IPS-18c (cell line): ENCODE measurements at regions not wholly inside any gene's neighbourhood (a gene's known extent, or its start where the extent isn't known, plus 50 kb on each side); places are given as distances from the start of the nearest gene placed in this dataset.

Experiments
- H3K4me3 ChIP-seq: 2 replicates; pipeline ENCODE4 v1.7.0; 2013; ENCODE audit warnings: low read depth, mild to moderate bottlenecking, low read length, moderate library complexity; ENCODE audit not compliant: insufficient read depth
- H3K9me3 ChIP-seq: one replicate; pipeline ENCODE4 v1.6.1; 2013; ENCODE audit warnings: mild to moderate bottlenecking, low read length, moderate library complexity; ENCODE audit not compliant: control insufficient read depth, insufficient read depth

DNA sequence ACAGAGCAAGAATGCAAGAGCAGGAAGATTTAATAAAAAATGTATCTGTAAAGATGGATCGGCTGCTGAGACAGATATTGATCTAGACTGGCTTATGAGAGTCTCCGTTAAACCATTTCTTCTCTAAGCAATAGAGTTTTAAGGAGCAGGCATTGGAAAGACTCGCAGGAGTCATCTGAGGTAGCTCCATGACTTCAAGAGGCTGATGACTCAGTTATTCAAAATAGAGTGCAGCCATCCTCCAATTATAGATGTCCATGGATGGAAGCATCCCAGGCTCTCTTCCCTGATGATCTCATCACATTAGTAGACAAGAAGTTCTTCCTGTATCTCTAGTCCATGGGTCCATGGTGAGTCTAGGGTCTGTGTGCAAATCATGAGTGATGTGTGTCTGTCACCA lies 638.3 kb upstream of the TMEM132C start:
- no peaks in the 10 kb centered on the region for H3K9me3 ChIP-seq
- no peak overlapping the region for H3K4me3 ChIP-seq

DNA sequence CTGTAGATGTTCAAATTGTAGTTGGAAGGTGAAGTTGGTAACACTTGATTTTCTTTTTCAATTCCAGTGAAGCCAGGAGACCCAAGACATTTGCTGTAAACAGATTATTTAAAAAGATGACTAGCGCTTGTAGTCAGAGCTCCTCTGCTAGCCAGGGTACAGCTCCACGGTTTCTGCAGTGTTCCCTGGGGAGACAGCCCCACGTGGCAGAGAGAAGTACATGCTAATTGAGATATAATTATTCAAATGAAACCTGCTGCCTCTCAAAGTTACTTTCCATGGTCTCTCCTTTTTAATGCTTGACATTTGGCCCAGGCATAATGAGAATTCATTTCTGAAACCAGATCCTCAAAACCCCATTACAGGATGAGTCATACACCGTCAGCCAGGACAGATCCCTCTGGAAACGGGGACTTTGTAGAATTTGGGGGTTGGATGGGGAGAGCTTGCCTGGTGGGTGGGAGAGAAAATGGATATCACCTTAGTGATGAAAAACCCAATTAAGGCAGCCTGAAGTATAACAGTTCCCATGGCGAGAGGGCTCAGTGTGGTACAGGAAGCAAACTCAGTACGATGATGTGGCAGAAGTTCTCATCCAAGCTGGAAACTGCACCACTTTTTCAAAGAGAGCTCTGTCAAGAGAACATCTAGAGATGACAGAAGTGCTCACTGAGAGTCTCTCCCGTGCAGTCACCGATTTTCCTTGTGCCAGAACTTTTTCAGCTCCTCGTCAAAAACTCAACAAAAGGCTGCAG lies 637.7 kb upstream of the TMEM132C start:
- Histone ChIP-seq H3K9me3 (no peaks in the 10 kb centered on the region), H3K4me3 (no peak overlapping the region)

DNA sequence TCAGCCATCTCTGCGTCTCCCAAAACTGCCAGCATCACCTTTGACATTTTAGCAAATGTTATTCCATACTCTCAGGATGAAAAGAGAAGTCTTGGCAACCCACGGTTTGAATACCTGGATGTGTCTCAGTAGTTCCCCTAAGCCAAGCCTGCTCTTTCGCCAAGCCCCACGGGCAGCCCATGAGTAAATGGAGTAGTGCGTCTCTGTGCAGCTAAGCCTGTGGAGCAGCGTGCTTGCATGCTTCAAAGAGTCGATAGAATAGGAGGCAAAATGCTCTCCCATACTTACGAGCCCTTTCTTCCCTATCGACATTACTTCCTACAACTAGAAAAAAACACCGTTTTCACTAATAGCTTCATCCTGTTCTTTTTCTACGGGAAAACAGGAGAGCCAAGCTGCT lies 634.5 kb upstream of the TMEM132C start:
- peaks cover 2% of the 10 kb centered on the region for H3K9me3 ChIP-seq
- H3K4me3 ChIP-seq: no peak overlapping the region

DNA sequence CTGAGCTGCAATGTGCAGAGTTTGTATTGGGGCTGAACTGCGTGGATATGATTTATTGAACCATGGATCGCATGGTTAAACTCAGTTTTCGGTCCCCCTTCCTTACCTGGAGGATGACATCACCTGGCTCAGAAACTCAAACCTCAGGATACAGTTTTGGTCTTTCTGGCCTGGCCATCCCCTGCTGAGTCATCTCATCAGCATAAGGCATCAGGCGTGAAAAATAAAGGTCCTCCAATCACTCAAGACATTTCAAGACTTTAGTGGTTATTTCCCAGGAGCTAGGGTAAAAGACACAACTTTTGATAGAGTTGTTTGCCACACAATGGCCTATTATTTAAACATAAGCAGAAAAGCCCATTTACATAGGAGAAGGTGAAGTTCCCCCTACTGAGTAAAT lies 631.1 kb upstream of the TMEM132C start:
- H3K9me3 ChIP-seq: peaks cover 2% of the 10 kb centered on the region
- no peak overlapping the region for H3K4me3 ChIP-seq

DNA sequence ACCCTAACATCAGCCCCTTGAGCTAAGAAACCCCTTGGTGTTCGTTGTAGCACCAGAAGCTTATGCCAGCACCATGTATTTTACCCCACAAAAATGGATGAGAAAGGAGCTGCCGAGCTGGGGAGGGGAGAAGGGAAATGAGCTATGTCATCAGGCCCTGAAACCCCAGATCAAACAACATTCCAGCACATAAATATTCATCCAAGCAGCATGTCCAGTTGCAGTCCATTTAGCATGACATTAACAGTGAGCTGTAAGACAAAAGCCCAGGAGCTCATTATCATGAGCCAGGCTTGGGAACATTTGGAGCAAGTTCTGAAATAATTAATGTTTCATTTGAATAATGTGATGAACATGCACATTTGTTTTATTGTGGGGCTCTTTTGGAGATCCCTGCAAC lies 630.1 kb upstream of the TMEM132C start:
- H3K4me3 ChIP-seq: no peak overlapping the region
- H3K9me3 ChIP-seq: peaks cover 2% of the 10 kb centered on the region

DNA sequence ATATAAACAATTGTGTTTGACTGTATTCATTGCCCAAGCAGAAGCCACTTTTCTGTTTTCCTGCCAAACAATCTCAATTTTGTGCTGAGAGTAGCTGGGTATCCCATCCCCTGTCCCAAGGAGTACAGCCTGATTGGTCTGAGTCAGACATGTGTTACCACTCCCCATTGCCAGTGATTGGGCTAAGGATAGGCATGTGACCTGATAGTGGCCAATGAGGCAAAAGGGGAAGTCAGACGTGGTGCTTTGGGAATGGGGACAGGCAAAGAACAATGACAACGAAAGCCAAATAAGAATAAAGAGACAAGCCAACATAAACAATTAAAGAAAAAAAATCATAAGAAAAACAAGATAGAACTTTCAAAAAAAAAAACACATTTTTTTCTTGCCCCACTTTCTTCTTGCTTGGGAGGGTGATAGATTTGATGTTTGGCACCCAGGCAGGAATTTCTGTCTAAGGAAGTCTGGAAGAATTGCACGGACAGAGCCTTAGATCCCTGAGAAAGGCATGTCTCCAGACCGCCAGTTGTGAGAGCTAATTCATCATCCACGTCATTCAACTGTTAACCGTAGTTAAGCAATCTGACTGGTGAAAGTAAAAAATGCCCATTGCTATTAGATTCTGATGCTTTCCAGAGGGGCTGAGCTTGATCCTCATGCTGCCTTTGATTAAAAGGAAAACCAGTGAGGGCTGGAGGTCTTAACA lies 626.6 kb upstream of the TMEM132C start:
- peaks cover 2% of the 10 kb centered on the region for H3K9me3 ChIP-seq
- no peak overlapping the region for H3K4me3 ChIP-seq

DNA sequence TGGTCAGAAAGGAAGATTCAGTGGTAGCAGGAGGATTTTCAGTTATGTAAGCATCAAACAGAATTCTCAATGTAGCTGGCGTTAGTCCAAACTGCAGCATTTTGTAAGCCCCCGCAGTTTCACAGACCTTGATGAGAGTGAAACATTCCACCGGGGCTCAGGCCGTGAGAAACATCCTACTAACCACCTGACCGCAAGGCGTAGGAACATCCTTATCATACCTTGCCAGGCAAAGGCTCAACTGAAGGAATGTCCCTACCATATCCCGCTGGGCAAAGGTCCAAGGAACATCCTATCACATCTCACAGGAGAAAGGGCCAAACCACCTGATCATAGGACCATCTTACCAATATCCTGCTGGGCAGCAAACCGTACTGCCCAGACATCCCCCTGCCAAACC lies 624.8 kb upstream of the TMEM132C start:
- Histone ChIP-seq H3K9me3 (no peaks in the 10 kb centered on the region), H3K4me3 (no peak overlapping the region)

DNA sequence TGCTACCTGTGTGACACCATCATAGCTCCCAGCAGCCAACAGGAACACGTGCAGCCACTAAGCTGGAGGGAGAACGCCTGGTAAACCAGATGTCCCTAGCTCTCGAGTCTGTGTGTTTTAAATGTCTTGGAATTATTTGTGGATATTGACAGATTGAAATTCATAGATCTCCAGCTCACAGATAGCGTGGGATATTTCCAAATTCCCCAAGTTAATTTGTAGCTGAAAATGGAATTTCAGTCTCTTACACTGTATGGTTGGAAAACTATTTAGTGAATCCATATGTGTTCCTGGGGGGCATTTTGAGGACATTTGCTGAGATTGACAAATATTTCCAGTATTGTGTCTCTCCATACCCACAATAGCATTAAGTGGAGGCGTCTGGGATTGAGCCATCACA lies 618.6 kb upstream of the TMEM132C start:
- no peak overlapping the region for H3K4me3 ChIP-seq
- no peaks in the 10 kb centered on the region for H3K9me3 ChIP-seq

DNA sequence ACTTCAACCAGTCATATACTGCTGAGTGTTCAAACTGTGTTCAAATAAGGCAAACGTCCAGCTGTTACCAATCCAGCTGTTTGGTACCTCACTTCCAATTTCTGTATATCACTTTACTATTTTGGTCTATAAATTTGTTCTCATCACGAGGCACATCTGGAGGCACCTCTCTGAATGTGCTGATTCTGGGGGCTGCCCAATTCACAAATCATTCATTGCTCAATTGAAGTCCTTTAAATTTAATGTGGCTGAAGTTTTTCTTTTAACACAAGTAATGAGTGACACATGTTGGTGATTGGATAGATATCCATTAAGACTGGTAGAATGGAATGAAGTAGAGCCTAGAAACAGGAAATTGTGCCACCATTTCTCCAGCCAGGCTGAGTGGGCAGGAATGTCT lies 617.0 kb upstream of the TMEM132C start:
- H3K9me3 ChIP-seq: no peaks in the 10 kb centered on the region

DNA sequence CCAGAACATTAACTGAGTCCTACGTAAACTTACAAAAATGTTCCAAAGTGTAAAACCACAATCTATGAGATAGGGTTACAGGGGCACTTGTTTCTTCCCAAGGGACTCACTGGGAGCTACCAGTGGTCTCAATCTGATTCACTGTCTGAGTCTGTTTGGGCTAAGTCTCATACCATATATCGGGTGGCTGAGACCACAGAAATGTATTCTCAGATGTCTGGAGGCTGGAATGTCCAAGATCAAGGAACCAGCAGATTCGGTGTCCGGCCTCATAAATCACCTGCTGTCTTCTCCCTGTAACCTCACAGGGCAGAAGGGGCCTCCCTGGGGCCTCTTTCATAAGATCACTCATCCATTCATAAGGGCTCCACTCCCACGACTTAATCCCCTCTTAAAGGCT lies 616.3 kb upstream of the TMEM132C start:
- Histone ChIP-seq H3K9me3 (no peaks in the 10 kb centered on the region), H3K4me3 (no peak overlapping the region)

More for the DNA sequence above, 617.0 kb upstream of the TMEM132C start:
- H3K4me3 ChIP-seq: no peak overlapping the region

DNA sequence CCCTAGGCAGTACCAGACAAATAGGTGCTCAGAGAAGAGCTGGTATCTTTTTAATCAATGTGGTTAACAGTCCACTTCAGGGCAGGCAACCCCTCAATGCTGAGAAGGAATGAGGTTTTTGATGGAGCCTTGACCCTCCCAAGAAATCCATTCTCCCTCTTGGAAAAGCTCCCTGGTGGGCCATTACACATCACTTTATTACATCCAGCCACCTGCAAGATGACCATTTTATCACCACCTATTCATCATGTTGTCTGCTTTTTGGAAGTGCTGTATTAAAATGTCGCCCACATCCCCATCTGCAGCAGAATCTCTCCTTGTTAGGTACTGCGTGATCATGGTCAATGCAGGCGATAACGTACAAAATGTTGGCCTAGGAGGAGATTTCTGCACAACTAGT lies 614.7 kb upstream of the TMEM132C start:
- Histone ChIP-seq H3K9me3 (no peaks in the 10 kb centered on the region), H3K4me3 (no peak overlapping the region)

DNA sequence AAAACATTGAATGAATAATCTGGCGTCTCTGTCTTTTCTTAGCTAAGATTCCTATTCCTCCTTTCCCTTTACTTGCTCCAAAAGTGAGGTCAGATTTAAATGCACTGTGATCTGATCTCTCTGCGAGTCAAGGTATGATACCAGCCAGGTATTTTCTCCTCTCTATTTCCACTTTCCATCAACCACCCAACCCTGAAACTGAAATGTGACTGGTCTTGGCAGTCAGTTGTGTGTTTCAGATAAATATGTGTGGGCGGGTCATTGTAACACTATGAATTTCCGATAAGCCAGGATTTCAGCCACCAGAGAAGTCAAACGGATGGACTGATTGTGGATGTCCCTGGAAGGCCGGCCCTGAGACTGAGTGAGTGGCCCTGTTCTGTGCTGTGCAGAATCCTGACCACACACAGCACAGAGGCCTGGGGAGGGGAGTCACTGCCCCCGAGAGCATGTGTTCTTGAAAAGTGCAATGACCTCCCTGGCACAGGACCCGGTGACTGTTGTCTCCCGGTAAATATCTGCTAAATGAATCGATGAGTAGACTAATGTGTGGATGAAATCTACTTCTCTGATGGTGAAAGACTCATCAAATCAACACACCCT lies 612.5 kb upstream of the TMEM132C start:
- Histone ChIP-seq H3K4me3 (no peak overlapping the region), H3K9me3 (no peaks in the 10 kb centered on the region)

DNA sequence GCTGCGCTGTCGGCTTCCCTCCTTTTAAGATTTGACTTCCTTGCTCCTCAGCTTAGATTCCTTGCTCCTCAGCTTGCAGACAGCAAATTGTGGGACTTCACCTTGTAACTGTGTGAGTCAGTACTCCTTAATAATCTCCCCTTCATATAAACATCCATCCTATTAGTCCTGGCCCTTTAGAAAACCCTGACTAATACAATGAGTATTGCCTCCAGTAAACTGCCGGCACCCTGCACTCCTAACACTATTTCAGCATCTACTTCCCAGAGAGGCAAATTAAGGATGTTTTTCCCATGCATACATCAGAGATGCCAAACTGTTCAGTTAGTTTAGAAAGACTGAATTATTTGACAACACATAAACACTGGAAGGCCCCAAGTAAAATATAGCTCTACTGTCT lies 611.3 kb upstream of the TMEM132C start:
- H3K4me3 ChIP-seq: no peak overlapping the region
- H3K9me3 ChIP-seq: no peaks in the 10 kb centered on the region

DNA sequence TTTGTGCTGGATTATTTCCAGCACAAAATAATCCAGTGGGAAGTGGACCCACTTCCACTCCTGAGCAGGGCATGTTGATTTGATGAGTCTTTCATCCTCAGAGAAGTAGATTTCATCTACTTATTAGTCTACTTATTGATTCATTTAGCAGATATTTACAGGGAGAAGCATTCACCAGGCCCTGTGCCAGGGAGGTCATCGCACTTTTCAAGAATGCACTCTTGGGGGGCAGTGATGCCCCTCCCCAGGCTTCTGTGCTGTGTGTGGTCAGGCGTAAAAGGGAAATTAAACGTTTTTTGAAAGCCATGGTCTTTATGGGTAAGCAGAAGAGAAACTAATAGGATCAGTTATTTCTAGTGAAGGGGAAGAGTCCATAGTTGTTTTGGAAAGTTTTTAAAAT lies 610.7 kb upstream of the TMEM132C start:
- Histone ChIP-seq H3K4me3 (no peak overlapping the region), H3K9me3 (no peaks in the 10 kb centered on the region)

DNA sequence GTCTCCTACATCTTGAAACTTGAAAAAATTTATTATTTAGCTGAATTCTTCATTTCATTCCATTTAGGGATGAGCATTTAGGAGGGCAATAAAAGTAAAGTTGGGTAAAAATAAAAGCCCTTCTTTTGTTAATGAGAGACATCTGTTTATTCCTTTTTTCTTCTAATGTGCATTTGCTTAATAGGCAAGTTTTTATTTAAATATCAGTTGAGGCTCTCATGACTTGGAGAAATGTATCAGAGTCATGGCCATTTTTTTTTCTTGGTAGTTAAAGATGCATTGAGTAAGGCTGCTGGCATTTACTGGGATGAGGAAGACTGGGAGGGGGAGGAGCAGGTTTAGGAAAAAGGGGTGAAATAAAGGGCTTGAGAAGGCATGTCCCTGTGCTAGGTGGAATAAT lies 609.9 kb upstream of the TMEM132C start:
- H3K9me3 ChIP-seq: no peaks in the 10 kb centered on the region
- no peak overlapping the region for H3K4me3 ChIP-seq

DNA sequence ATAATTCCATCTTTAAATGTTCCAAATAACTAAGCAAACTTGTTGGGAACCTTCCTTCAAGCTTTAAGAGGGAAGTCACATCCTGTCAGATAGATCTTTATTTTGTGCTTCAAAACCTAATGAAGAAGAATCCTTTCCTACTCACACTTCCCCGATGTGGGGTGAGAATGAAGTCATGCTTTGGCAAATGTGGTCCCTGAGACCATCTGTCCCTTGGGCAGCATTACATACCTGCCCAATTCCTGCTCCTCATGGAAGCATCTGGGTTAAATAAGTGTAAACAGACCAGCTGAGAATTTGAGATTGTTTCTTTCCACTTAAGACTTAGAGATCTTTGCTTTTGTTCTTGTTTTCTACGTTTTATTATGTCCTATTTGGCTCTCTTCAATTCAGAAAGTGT lies 606.0 kb upstream of the TMEM132C start:
- no peak overlapping the region for H3K4me3 ChIP-seq
- no peaks in the 10 kb centered on the region for H3K9me3 ChIP-seq

DNA sequence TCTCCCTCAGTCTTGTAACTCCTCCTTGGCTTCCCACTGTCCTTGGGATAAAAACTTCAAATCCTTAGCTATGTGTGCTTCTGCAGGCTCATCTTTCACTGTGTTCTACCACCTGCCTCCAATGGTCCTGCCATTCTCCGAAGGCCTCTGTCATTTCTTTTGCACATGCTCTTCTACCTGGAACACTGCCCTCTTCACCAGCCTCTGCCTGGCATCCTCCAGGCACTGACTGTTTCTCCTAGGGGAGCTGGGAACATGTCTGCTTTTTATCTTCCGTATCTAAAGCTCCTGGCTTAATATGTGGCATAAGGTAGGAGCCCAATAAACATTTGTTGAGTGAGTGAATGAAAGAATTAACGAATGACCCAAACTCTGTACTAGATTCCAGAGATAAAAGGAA lies 603.3 kb upstream of the TMEM132C start:
- H3K9me3 ChIP-seq: no peaks in the 10 kb centered on the region
- H3K4me3 ChIP-seq: no peak overlapping the region

DNA sequence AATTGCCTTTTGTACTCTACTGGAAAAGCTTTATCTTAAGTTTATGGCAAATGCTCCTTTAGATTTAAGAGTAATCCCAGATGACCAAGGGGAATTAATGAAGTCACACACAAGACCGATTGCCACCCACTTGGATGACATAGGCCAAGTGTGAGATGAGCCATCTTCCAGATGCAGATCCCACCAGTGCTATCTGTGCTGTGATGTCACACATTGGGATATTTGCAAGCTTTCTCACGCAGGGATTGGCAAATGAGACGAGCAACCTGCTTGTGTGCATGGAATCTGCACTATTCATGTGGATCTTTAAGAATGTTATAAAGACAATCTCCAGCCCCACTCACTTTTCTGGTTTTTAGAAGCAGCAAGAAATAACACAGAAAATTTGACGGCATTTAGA lies 602.1 kb upstream of the TMEM132C start:
- H3K4me3 ChIP-seq: no peak overlapping the region
- no peaks in the 10 kb centered on the region for H3K9me3 ChIP-seq
